IMR-90 (cell line): ENCODE measurements at regions not wholly inside any gene's neighbourhood (a gene's known extent, or its start where the extent isn't known, plus 50 kb on each side); places are given as distances from the start of the nearest gene placed in this dataset.
"Not testable (repeated sequence)": the region's sequence is repeated elsewhere in the genome, so short reads cannot be mapped to it uniquely, and the experiment has no call there.

ENCODE experiments used
- ATAC-seq: fragments of 200-7000 bp; cut with Tn5 transposase; 2 replicates; pipeline ENCODE4 v1.9.1; 2020; ENCODE audit warnings: low read depth, mild to moderate bottlenecking, moderate library complexity
- BruUV-seq: library from RNA; stranded (reverse); fragments of 400-500 nt; replicated peaks from 2 replicates; lab custom pipeline; 2021; lab: Mats Ljungman, UMichigan
- CTCF ChIA-PET: fragments of 300-600 bp; formaldehyde crosslinking; extraction: SDS; loops from one replicate; lab custom pipeline; 2021; ENCODE audit warnings: antibody characterized with exemption; lab: Yijun Ruan, JAX
- POLR2A ChIA-PET: fragments of 300-600 bp; sonication (Branson Sonifier 250); formaldehyde crosslinking; loops from one replicate; lab custom pipeline; 2022; ENCODE audit warnings: antibody characterized with exemption; ENCODE audit not compliant: unreplicated experiment; lab: Charles Lee
- DNase-seq: peaks from one replicate; pipeline ENCODE4 v3.0.0; 2013
- H2AFZ ChIP-seq: replicated peaks from 2 replicates; pipeline ENCODE3; 2013; ENCODE audit warnings: low read length, mild to moderate bottlenecking; ENCODE audit not compliant: poor library complexity
- H2AK5ac ChIP-seq: 2 replicates; pipeline ENCODE4 v1.6.1; 2013; ENCODE audit warnings: low read depth, low read length, inconsistent platforms
- H2AK9ac ChIP-seq: replicated peaks from 2 replicates; pipeline ENCODE3; 2013; ENCODE audit warnings: mild to moderate bottlenecking, low read depth, low read length, moderate library complexity; ENCODE audit not compliant: poor library complexity
- H2BK120ac ChIP-seq: 2 replicates; pipeline ENCODE4 v1.6.1; 2013; ENCODE audit warnings: low read depth, low read length, inconsistent platforms
- H2BK15ac ChIP-seq: 3 replicates; pipeline ENCODE4 v1.6.1; 2013; ENCODE audit warnings: low read depth, low read length, inconsistent platforms
- H2BK20ac ChIP-seq: 2 replicates; pipeline ENCODE4 v1.6.1; 2013; ENCODE audit warnings: low read depth, mild to moderate bottlenecking, inconsistent platforms, low read length, moderate library complexity
- H2BK5ac ChIP-seq: 2 replicates; pipeline ENCODE4 v1.6.1; 2013; ENCODE audit warnings: mild to moderate bottlenecking, low read depth, low read length, inconsistent platforms; ENCODE audit not compliant: poor library complexity, severe bottlenecking
- H3K14ac ChIP-seq: replicated peaks from 2 replicates; pipeline ENCODE4 v1.6.1; 2013; ENCODE audit warnings: low read depth, low read length, inconsistent platforms
- H3K18ac ChIP-seq: 2 replicates; pipeline ENCODE4 v1.6.1; 2013; ENCODE audit warnings: low read depth, low read length, control low read depth
- H3K23ac ChIP-seq: 2 replicates; pipeline ENCODE4 v1.6.1; 2013; ENCODE audit warnings: low read depth, low read length, inconsistent platforms
- H3K27ac ChIP-seq: 2 replicates; pipeline ENCODE4 v1.5.1; 2013; ENCODE audit warnings: mild to moderate bottlenecking, control low read depth, low read length; ENCODE audit not compliant: insufficient read depth
- H3K27me3 ChIP-seq: 2 replicates; pipeline ENCODE4 v1.6.1; 2013; ENCODE audit warnings: low read length; ENCODE audit not compliant: control insufficient read depth, insufficient read depth
- H3K36me3 ChIP-seq: 2 replicates; pipeline ENCODE4 v1.6.1; 2013; ENCODE audit warnings: low read length, mixed read lengths; ENCODE audit not compliant: control insufficient read depth, insufficient read depth
- H3K4ac ChIP-seq: 2 replicates; pipeline ENCODE4 v1.6.1; 2013; ENCODE audit warnings: low read depth, low read length, inconsistent platforms
- H3K4me1 ChIP-seq: 2 replicates; pipeline ENCODE4 v1.6.1; 2013; ENCODE audit warnings: low read length, mixed read lengths; ENCODE audit not compliant: control insufficient read depth, insufficient read depth
- H3K4me2 ChIP-seq: 2 replicates; pipeline ENCODE4 v1.6.1; 2013; ENCODE audit warnings: low read depth, mild to moderate bottlenecking, control low read depth, low read length, moderate library complexity
- H3K4me3 ChIP-seq: 2 replicates; pipeline ENCODE4 v1.5.1; 2013; ENCODE audit warnings: low read depth, mild to moderate bottlenecking, control low read depth, low read length, moderate library complexity; ENCODE audit not compliant: insufficient read depth
- H3K56ac ChIP-seq: 2 replicates; pipeline ENCODE4 v1.6.1; 2013; ENCODE audit warnings: low read length, inconsistent platforms; ENCODE audit not compliant: insufficient read depth; ENCODE audit errors: extremely low read depth
- H3K79me1 ChIP-seq, 2 experiments: 2 replicates each; pipeline ENCODE4 v1.6.1; 2013; ENCODE audit warnings: low read length in 2 of 2, inconsistent platforms in 1 of 2, low read depth in 1 of 2
- H3K9ac ChIP-seq: 2 replicates; pipeline ENCODE4 v1.6.1; 2013; ENCODE audit warnings: low read depth, low read length, control low read depth
- H3K9me1 ChIP-seq: 2 replicates; pipeline ENCODE4 v1.6.1; 2013; ENCODE audit warnings: low read length, inconsistent platforms; ENCODE audit not compliant: insufficient read depth
- H3K9me3 ChIP-seq: 2 replicates; pipeline ENCODE4 v1.6.1; 2013; ENCODE audit warnings: low read length; ENCODE audit not compliant: control insufficient read depth, insufficient read depth
- H4K20me1 ChIP-seq: 2 replicates; pipeline ENCODE4 v1.6.1; 2013; ENCODE audit warnings: low read length, inconsistent platforms; ENCODE audit not compliant: insufficient read depth
- H4K5ac ChIP-seq: 2 replicates; pipeline ENCODE4 v1.6.1; 2013; ENCODE audit warnings: mild to moderate bottlenecking, low read depth, low read length, control low read depth
- H4K8ac ChIP-seq, 2 experiments: 2 replicates each; pipeline ENCODE4 v1.6.1; 2013; ENCODE audit warnings: low read depth in 2 of 2, low read length in 2 of 2, control low read depth in 1 of 2, inconsistent platforms in 1 of 2
- H4K91ac ChIP-seq: 2 replicates; pipeline ENCODE4 v1.6.1; 2013; ENCODE audit warnings: low read depth, low read length, inconsistent platforms; ENCODE audit not compliant: insufficient read depth
- WGBS, 2 experiments: methylation state at CpG; one replicate each; pipeline versions ENCODE4 v1.1.5 to v1.1.7; 2013; ENCODE audit warnings: missing lambda C conversion rate in 2 of 2; ENCODE audit not compliant: insufficient read length in 1 of 2; ENCODE audit errors: extremely low coverage in 2 of 2; 5-methylcytosine and 5-hydroxymethylcytosine counted together
- dilution Hi-C: fragments of 300-500 bp; cut with HindIII; formaldehyde crosslinking; loops from one replicate; pipeline ENCODE4 v1.14.3; 2018; ENCODE audit warnings: low sequenced_read_pairs; ENCODE audit not compliant: unreplicated experiment
- in situ Hi-C: fragments of 300-500 bp; cut with MboI; formaldehyde crosslinking; loops from 3 replicates; pipeline ENCODE4 v1.14.3; 2019; ENCODE audit warnings: low sequenced_read_pairs, inconsistent platforms, mixed read lengths
- intact Hi-C: fragments of 100-400 bp; cut with micrococcal nuclease; formaldehyde crosslinking; loops from 2 replicates; pipeline ENCODE4 v1.10.0; 2022

- BruUV-seq, H2AFZ ChIP-seq, ATAC-seq, H3K9ac ChIP-seq, H3K4me3 ChIP-seq, H3K27ac ChIP-seq, H3K4me2 ChIP-seq, intact Hi-C loops, H4K8ac ChIP-seq, H3K23ac ChIP-seq, H2BK5ac ChIP-seq, H2AK5ac ChIP-seq, H2BK20ac ChIP-seq, H3K9me1 ChIP-seq, H2BK120ac ChIP-seq, in situ Hi-C loops, dilution Hi-C loops, H3K4ac ChIP-seq, H4K20me1 ChIP-seq, H3K4me1 ChIP-seq, DNase-seq, H2AK9ac ChIP-seq, H2BK15ac ChIP-seq, H3K18ac ChIP-seq, POLR2A ChIA-PET, H3K56ac ChIP-seq, H3K36me3 ChIP-seq, H3K27me3 ChIP-seq, H4K5ac ChIP-seq, H3K14ac ChIP-seq, H3K79me1 ChIP-seq, CTCF ChIA-PET, H4K91ac ChIP-seq: not testable (repeated sequence)
- peaks cover 25% of the 10 kb centered on the region for H3K9me3 ChIP-seq
- 50% methylated on average over 2 of the region's 4 CpGs; no CpG with 5 or more reads in 1 of the 2 experiments for WGBS, 2 experiments
Measured at GRCh38 chr14:104402303-104402702, 177.3 kb upstream of the C14orf180 start.
